NCI-H2171 (cell line): ENCODE measurements at regions not wholly inside any gene's neighbourhood (a gene's known extent, or its start where the extent isn't known, plus 50 kb on each side); places are given as distances from the start of the nearest gene placed in this dataset.

ENCODE experiments used
- DNase-seq: peaks from one replicate; lab custom pipeline; 2025; lab: John Stamatoyannopoulos, UW

DNA sequence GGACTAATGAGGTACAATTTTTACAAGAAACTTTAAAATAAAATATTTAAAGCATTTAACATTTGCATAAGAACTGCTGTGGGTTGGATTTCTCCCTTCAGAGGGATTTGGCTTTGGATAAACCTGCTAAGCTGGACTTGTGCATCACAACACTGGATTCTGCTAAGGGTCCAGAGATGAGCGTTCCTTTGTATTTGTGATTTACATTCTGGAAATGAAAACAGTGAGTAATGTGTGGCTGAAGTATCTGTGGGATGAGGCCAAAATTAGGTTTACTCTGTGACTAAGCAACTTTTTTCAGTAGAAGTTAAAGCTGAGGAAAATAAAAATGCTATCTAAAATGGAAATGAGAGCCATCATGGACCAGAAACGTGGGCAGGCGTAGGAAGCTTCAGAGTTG lies 494.3 kb downstream of the EPM2A start:
- no peak for DNase-seq

DNA sequence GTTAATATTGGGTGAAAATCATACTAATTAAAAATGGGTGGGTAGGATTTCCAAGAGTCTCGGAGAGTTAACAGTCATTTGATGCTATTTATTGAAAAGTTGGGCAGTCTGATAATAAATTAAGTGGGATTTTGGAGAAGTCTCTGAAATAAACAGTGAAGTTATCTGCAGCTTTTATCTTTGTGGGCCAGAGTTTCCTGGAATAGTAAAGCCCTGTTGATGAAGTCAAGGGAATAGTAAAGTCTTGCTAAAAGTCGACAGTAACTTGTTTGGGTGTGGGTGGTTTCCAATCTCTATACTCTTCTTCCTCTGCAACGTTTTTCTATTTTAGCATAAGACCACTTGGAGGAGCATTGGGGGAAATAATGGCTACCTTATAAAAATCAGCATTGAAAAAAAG lies 493.6 kb downstream of the EPM2A start:
- no peak for DNase-seq

- DNase-seq, result no peak
Measured at GRCh38 chr6:145244349-145245100, 490.8 kb downstream of the EPM2A start.

GRCh38 chr6:145245119-145245518 lies 490.2 kb downstream of the EPM2A start:
- DNase-seq, result no peak

- no peak for DNase-seq
Measured at GRCh38 chr6:145247692-145248419, 487.5 kb downstream of the EPM2A start.

DNA sequence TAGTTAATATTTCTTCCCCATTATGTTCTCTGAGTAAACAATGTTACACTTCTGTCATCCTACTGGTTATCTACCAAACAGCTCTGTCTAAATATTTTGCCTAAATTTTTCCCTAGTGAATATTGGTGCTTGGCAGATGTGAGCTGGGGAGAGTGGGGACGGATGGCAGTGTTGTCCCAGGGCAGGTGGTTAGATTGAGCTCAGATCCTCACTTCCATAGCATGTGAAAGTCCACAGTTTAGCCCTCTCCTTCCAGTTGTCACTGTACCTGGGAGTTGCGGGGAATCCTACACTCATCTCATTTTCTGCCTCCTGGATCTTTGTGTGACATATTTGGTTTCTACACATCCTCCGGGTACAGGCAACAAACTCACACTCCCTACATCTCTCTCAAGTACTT lies 484.9 kb downstream of the EPM2A start:
- no peak for DNase-seq

DNA sequence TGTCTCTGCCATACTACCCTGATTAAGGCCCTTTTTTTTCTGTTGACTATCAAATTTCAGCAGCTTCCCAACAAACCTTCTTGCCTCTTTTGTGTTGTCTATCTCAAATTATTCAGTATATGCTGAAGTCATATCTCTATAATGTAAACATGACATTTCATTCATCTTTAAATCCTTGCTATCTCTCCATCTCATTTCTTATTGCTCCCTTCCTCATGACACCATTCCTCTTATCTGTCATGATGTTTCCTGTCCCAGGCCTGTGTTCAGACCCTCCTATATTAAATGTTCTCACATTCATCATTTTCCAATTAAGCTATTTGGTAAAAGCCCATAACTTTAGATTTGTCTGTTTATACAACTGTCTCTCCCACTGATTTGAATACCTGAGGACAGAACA lies 482.6 kb downstream of the EPM2A start:
- DNase-seq, result no peak

DNA sequence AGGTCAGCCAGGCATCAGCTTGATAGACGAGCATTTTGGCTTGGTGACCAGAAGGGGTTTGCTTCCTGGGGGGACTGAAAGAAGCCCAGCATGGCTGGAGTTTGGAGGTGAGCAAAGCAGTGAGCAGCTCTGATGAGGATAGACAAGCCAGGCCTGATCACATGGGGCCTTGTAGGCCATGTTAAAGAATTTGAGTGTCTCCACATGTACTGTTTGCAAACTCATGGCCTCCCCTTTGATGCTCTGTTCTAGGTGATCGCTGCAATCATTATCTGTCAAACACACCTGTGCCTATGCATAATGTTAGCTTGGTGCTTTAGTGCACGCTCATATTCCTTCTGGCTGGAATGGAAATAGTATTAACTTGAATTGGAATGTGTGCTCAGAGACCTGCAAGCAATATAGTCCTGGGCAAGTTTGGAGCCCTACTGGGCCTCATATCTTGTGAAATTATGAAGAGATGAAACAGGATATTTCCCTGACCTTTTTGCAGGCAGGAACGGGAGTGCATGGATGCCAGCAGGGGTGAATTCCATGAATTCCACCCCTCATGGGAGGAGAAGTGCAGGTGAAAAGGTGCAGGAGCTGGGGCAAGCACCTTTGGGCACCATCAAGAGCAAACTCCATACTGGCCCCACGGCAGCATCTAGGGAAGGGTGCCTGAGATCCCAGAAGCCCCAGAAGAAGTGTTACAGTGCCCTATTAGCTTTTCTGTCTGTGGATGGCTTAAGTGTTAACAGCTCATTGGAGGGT lies 480.5 kb downstream of the EPM2A start:
- no peak for DNase-seq

- DNase-seq, result no peak
Measured at GRCh38 chr6:145257704-145258103, 477.6 kb downstream of the EPM2A start.

DNA sequence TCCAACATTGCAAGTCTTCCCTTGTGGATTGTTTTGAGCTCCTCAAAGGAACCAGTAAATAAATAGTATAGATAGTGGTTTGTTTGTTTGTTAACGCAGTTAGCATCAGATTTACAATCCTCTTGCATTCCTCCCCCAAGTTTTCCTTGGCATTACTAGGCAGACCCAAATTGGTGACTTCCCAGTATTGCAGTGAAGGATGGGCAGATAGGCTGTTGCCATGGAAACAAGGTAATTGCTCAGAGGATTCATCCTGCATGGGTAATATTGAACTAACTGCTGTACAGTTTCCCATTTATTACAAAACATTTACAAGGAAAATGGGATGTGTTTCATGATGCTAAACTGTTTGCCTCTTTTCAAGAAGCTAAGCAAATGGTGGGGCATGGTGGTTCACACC lies 477.2 kb downstream of the EPM2A start:
- no peak for DNase-seq

- no peak for DNase-seq
Measured at GRCh38 chr6:145260484-145261175, 474.7 kb downstream of the EPM2A start.

- no peak for DNase-seq
Measured at GRCh38 chr6:145261758-145262157, 473.6 kb downstream of the EPM2A start.

DNA sequence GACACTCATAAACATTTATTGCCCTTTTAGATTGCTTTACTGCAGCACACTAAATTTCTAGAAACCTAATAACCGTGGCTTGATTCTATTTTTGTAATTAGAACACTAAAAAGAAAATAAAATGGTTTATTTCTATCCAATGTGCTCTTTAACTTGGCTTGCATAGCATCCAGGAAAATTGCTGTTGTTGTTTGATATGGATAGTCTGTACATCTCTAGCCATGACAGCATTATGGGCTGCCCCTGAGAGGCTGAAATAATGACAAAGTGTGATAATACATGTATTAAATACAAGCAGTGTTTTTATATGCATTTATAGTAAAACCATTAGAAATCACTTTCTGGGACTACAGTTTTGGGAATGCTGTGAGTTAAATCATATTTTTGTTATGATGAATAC lies 472.5 kb downstream of the EPM2A start:
- DNase-seq, result no peak

GRCh38 chr6:145263778-145264211 lies 471.5 kb downstream of the EPM2A start:
- no peak for DNase-seq

GRCh38 chr6:145266432-145267075 lies 468.8 kb downstream of the EPM2A start:
- no peak for DNase-seq

GRCh38 chr6:145267076-145267867 lies 468.0 kb downstream of the EPM2A start:
- no peak for DNase-seq

GRCh38 chr6:145270464-145270863 lies 464.9 kb downstream of the EPM2A start:
- DNase-seq, result no peak

- no peak for DNase-seq
Measured at GRCh38 chr6:145271040-145271439, 464.3 kb downstream of the EPM2A start.

DNA sequence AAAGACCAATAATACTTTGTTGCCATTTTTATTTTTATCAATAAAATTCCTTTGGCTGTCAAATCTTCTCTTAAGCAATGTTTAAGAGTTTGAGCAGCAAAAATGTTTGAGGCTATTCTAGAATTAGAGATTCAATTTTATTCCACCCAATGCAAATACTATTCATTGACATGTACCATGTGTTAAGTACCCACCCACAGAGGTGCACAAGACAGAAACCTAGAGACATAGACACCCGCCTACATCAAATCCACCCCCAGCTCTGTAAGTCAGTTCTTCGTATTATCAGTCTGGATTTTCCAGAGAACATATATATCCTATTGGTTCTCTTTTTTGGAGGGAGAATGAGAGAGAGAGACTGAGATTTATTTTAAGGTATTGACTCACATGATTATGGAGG lies 463.7 kb downstream of the EPM2A start:
- no peak for DNase-seq

- no peak for DNase-seq
Measured at GRCh38 chr6:145272246-145272645, 463.1 kb downstream of the EPM2A start.

DNA sequence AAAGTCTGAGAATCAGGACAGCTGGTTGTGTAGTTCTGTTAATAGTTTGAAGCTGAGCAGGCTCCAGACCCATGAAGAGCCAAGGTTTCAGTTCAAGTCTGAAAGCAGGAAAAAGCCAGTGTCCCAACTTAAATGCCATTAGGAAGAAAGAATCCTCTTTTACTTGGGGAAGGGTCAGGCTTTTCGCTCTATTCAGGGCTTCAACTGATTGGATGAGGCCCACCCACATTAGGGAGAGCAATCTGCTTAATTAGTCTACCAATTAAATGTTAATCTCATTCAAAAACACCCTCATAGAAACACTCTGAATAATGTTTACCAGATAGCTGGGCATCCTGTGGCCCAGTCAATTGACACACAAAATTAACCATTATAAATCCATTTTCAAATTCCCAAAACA lies 462.2 kb downstream of the EPM2A start:
- no peak for DNase-seq
